HEK293 (cell line): ENCODE measurements at regions not wholly inside any gene's neighbourhood (a gene's known extent, or its start where the extent isn't known, plus 50 kb on each side); places are given as distances from the start of the nearest gene placed in this dataset.

Source experiments
- BCL11A ChIP-seq: fragments of 450-650 bp; formaldehyde crosslinking; IDR thresholded peaks from 2 replicates; pipeline ENCODE4 v1.5.1; 2016; ENCODE audit warnings: low read depth, missing biosample characterization, missing genetic modification characterization
- CTCF ChIP-seq: fragments of 450-650 bp; formaldehyde crosslinking; IDR thresholded peaks from 2 replicates; pipeline ENCODE4 v1.5.1; 2016; ENCODE audit warnings: missing biosample characterization, missing genetic modification characterization
- KLF17 ChIP-seq: fragments of 450-650 bp; formaldehyde crosslinking; IDR thresholded peaks from 2 replicates; pipeline ENCODE4 v1.5.1; 2016; ENCODE audit warnings: missing biosample characterization, missing genetic modification characterization
- MYNN ChIP-seq: fragments of 450-650 bp; formaldehyde crosslinking; IDR thresholded peaks from 2 replicates; pipeline ENCODE4 v1.5.1; 2016; ENCODE audit warnings: missing biosample characterization, missing genetic modification characterization, borderline replicate concordance
- PRDM4 ChIP-seq: fragments of 450-650 bp; formaldehyde crosslinking; IDR thresholded peaks from 2 replicates; pipeline ENCODE4 v1.5.1; 2017; ENCODE audit warnings: missing biosample characterization, missing genetic modification characterization
- SP2 ChIP-seq: fragments of 450-650 bp; formaldehyde crosslinking; IDR thresholded peaks from 2 replicates; pipeline ENCODE4 v1.5.1; 2016; ENCODE audit warnings: missing biosample characterization, missing genetic modification characterization
- YY1 ChIP-seq: fragments of 450-650 bp; formaldehyde crosslinking; IDR thresholded peaks from 2 replicates; pipeline ENCODE4 v1.5.1; 2018; ENCODE audit warnings: missing biosample characterization, missing genetic modification characterization
- ZBTB26 ChIP-seq: fragments of 450-650 bp; formaldehyde crosslinking; optimal IDR thresholded peaks from 2 replicates; pipeline ENCODE3; 2016; ENCODE audit warnings: missing biosample characterization, mild to moderate bottlenecking, missing genetic modification characterization
- ZBTB7A ChIP-seq: fragments of 450-650 bp; formaldehyde crosslinking; IDR thresholded peaks from 2 replicates; pipeline ENCODE4 v1.5.1; 2016; ENCODE audit warnings: low read depth, missing biosample characterization, missing genetic modification characterization
- ZNF560 ChIP-seq: fragments of 450-650 bp; formaldehyde crosslinking; IDR thresholded peaks from 2 replicates; pipeline ENCODE4 v1.5.1; 2017; ENCODE audit warnings: missing biosample characterization, missing genetic modification characterization, borderline replicate concordance
- ZNF629 ChIP-seq: fragments of 450-650 bp; formaldehyde crosslinking; IDR thresholded peaks from 2 replicates; pipeline ENCODE4 v1.5.1; 2017; ENCODE audit warnings: missing biosample characterization, missing genetic modification characterization
- ZNF747 ChIP-seq: fragments of 450-650 bp; formaldehyde crosslinking; IDR thresholded peaks from 2 replicates; pipeline ENCODE4 v1.5.1; 2016; ENCODE audit warnings: missing biosample characterization, missing genetic modification characterization

- TF ChIP-seq PRDM4 (tag by site-specific recombination) (no peak), CTCF (tag by site-specific recombination) (no peak), SP2 (tag by site-specific recombination) (no peak), YY1 (tag by site-specific recombination) (no peak), BCL11A (tag by site-specific recombination) (no peak), ZBTB26 (no peak), ZNF560 (tag by site-specific recombination) (no peak), MYNN (no peak), ZBTB7A (tag by site-specific recombination) (no peak), ZNF629 (tag by site-specific recombination) (no peak), KLF17 (tag by site-specific recombination) (no peak), ZNF747 (tag by site-specific recombination) (no peak)
These were observed 121.2 kb upstream of the PITRM1 start for GRCh38 chr10:3293581-3294431.
